ENCODE measurements at regions not wholly inside any gene's neighbourhood (a gene's known extent, or its start where the extent isn't known, plus 50 kb on each side); places are given as distances from the start of the nearest gene placed in this dataset.

GRCh38 chr4:81638698-81639097, 167.0 kb upstream of the RASGEF1B start:
- FAIRE-seq (no peak), DNase-seq (ENCODE audit: low spot score) (no peak)

DNA sequence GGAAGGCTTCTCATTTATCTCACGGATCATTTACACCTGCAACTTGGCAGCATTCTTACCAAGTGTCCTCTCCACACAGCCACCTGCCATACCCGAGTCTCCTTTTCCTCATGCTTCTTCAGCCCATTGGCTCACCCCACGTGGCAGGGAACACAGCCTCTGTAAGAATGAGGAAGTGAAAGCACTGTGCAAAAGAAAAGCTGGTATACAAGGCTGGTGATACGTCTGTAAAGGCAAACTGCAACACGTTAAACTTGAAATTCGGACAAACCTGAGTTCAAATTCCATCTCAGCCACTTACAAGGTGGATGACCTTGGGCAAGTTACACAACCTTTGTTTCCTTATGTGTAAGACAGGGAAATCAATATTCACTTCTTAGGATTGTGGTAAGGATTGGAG, 164.0 kb upstream of the RASGEF1B start:
- FAIRE-seq (no peak), DNase-seq (ENCODE audit: low spot score) (no peak)

- DNase-seq (ENCODE audit: low spot score) (no peak), FAIRE-seq (no peak)
Observed at GRCh38 chr4:81634766-81635549, 163.3 kb upstream of the RASGEF1B start.

- DNase-seq (ENCODE audit: low spot score) (no peak), FAIRE-seq (no peak)
Observed at GRCh38 chr4:81634165-81634564, 162.5 kb upstream of the RASGEF1B start.

GRCh38 chr4:81632581-81633299, 161.0 kb upstream of the RASGEF1B start:
- DNase-seq (ENCODE audit: low spot score) (peak; percentile 84), FAIRE-seq (peak; percentile 95)

DNA sequence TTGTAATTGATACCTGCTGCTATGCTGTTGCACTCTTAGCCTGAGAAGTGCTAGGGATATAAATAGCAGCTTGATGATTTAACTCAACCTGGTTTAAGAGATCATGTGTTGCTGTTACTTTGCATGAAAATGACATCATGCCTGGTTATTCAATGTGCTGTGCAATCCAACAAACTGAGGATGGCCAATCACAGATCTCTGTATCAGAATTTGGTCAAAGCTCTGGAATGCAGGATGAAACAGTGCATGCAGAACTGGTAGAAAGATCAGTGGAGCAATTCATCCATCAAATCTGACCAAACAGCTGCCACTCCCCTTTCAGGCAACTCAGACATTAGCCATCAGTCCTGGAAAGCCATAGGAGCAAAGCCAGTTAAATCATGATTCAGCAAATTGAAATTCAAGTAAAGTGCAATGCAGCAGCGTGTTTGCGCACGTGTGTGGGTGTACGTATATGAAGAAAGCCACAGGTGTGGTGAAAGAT, 160.3 kb upstream of the RASGEF1B start:
- peak; percentile 99 for DNase-seq (ENCODE audit: low spot score)
- FAIRE-seq = peak; percentile 99

DNA sequence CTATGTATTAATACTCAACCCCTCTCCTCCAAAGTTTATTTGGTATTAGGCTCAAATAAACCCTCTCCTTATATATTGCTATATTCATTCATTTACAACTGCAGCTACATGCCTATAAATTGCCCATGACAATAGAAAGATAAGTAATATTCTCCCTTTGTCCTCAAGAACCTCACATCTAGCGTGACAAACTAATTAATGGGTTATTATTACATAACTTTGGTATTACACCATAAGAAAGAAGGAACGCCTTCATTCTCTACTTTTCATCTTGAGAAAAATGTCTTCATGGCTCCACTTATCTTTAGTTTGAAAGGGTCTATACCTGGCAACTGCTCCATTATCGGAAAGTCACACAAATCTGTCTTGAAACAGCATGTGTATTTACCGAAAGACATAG, 157.7 kb upstream of the RASGEF1B start:
- DNase-seq (ENCODE audit: low spot score) (no peak), FAIRE-seq (no peak)

- DNase-seq (ENCODE audit: low spot score) = peak; percentile 63
Observed at GRCh38 chr4:81628489-81628888, 156.8 kb upstream of the RASGEF1B start.

GRCh38 chr4:81627590-81627989, 155.9 kb upstream of the RASGEF1B start:
- no peak for FAIRE-seq

More at GRCh38 chr4:81628489-81628888, 156.8 kb upstream of the RASGEF1B start:
- FAIRE-seq = peak; percentile 90

DNA sequence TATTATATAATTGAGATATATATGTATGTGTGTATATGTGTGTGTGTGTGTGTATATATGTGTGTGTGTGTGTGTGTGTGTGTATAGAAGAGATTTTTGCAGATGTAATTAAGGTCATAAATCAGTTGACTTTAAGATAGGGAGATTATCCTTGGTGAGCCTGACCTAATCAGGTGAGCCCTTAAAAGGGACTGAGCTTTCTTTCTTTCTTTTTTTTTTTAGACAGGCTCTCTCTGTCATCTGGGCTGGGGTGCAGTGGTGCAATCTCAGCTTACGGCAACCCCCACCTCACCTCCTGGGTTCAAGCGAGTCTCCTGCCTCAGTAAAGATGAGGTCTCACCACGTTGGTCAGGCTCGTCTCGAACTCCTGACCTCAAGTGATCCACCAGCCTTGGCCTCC, 155.1 kb upstream of the RASGEF1B start:
- DNase-seq (ENCODE audit: low spot score) (no peak), FAIRE-seq (no peak)

More at GRCh38 chr4:81627590-81627989, 155.9 kb upstream of the RASGEF1B start:
- DNase-seq (ENCODE audit: low spot score) = no peak

DNA sequence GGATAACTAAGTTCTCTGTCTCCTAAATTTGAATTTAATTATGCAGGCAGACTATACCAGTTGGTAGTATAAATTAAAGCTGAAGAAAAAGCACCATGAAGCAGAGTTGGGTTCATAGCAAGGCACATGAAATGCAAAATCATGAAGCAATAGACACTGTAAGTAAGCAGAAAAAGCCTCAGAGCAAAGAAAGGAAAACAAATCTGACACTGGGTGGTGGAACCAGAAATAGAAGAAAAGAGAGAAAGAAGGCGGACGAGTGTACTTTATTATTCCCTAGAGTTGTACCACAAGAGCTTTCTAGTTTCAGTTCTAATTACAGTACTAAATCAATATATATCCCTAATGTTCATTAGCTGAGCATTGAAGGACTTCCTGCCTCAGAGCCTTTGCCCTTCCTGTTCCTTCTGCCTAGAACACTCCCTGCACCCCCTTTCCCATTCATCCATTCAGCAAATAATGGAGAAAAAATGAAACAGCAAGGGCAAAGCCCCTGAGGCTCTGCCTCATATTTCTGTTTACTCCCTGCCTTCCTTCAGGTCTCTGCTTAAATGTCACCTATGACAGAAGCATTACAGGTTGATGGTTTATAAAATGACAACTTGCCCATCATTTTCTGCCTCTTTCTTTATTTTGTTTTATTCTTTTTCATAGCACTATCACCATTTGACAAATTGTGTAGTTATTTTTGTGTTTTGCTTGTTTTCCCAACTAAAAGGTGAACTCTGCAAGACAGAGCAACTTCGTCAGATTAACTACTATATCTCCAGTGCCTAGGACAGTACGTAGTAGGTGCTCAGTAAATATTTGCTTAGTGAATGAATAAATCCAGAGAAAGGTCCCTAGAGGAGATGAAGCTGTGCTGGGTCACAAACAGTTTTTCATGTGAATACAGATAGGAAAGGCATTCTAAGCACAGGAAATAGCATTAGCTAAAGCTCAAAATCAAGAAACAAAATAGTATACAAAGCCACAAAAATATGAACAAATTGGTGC, 154.0 kb upstream of the RASGEF1B start:
- FAIRE-seq (no peak), DNase-seq (ENCODE audit: low spot score) (no peak)

GRCh38 chr4:81623434-81623833, 151.7 kb upstream of the RASGEF1B start:
- DNase-seq (ENCODE audit: low spot score) (no peak), FAIRE-seq (no peak)

GRCh38 chr4:81622474-81623184, 150.9 kb upstream of the RASGEF1B start:
- FAIRE-seq (no peak), DNase-seq (ENCODE audit: low spot score) (no peak)

- no peak for FAIRE-seq
Observed at GRCh38 chr4:81622028-81622427, 150.3 kb upstream of the RASGEF1B start.

DNA sequence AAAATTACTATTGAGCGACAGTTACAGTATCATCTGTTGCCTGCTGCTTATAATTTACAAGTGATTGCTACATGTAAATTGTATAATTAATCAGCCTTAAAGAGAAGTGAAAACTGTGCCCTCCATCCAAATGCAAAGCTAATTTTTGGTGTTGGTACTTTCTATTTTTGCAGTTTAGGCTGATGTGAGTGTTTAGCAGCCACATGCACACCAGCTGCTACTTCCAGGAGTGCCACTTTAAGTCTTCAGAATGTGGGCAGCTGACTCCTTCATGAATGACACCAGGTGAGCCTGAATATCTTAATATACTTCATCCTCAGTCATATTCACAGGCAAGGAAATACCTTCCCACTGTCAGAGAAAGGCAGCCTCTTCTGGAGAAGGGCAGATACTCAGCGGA, 149.8 kb upstream of the RASGEF1B start:
- DNase-seq (ENCODE audit: low spot score) = no peak
- no peak for FAIRE-seq

More at GRCh38 chr4:81622028-81622427, 150.3 kb upstream of the RASGEF1B start:
- no peak for DNase-seq (ENCODE audit: low spot score)

DNA sequence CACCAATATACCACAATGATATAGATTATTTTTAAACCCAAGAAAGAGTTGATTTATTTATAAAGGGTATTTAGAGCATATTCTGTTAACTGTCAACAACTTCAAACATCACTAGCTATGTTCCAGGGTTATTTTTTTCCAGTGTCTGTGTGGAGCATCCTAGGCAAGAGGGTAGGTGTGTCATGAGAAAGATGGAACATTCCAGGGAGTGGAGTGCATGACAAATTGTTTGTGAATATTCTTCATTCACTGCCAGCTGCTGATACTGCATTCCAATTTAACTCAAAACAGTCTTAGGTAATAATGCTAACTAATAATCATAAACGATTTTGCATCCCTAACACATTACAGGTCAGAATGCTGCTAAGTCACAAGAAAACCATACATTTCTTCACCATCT, 148.7 kb upstream of the RASGEF1B start:
- FAIRE-seq (no peak), DNase-seq (ENCODE audit: low spot score) (no peak)

DNA sequence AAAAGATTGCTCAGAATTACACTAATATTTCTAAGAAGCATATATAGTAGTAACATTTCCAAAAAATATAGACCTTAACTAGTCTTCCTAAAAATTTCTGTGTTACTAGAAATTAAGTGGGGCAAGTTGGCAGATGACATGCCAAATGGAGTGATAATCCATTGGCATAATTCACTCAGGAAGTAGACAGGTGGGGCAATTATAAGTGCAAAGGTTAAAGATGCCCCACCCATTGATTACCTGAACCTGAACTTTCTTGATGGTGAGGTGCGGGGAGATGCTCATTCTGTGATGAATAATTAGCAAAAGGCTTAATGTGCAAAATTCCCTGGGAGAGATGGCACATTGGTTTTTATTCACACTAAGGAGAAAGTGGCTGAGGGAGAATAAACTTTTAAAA, 145.8 kb upstream of the RASGEF1B start:
- FAIRE-seq = no peak
- no peak for DNase-seq (ENCODE audit: low spot score)

- FAIRE-seq (no peak), DNase-seq (ENCODE audit: low spot score) (no peak)
Observed at GRCh38 chr4:81611221-81611620, 139.5 kb upstream of the RASGEF1B start.

GRCh38 chr4:81609844-81610243, 138.1 kb upstream of the RASGEF1B start:
- DNase-seq (ENCODE audit: low spot score) (no peak), FAIRE-seq (no peak)

DNA sequence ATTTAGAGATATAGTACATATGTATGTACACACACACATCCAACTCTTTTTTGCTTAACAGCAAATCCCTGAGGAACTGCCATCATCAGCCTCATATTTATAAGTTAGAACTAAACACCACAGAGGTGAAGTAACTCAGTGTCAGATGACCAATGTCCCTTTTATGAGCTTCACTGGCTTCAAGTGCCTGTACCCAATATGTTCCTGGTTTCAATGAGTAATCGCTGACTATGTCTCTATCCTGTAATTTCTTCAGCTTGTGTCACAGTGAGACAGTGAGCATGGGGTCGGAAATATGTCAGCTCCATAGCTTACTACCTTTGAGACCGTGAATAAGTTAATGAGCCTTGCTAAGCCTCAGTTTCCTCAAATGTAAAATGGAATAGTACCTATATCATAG, 136.2 kb upstream of the RASGEF1B start:
- DNase-seq (ENCODE audit: low spot score) (peak; percentile 90), FAIRE-seq (peak; percentile 95)
